ENCODE measurements at regions not wholly inside any gene's neighbourhood (a gene's known extent, or its start where the extent isn't known, plus 50 kb on each side); places are given as distances from the start of the nearest gene placed in this dataset.

- H3K23me2 ChIP-seq (ENCODE audit: low read depth, low read length) = no peaks in the 10 kb centered on the region
- ChIA-PET POLR2A (ENCODE audit: partially characterized antibody) (no interaction called here), CTCF (ENCODE audit: partially characterized antibody) (interaction anchor here (2.7 kb wide), 1 partner anchor 13 kb away, joined by 9 read pairs; no protein-coding TSS in a partner anchor)
- no peak overlapping the region for H4K8ac ChIP-seq (ENCODE audit: extremely low read depth, insufficient read depth, low read length)
- H3K4me2 ChIP-seq (ENCODE audit: insufficient read depth in 1 of 2, low read depth in 2 of 2, low read length in 2 of 2) = no peak overlapping the region
- no peaks in the 10 kb centered on the region for H3K79me1 ChIP-seq (ENCODE audit: low read depth, low read length)
- H3K36me3 ChIP-seq (ENCODE audit: control insufficient read depth in 2 of 4, insufficient read depth in 4 of 4, low read length in 3 of 4) = no peaks in the 10 kb centered on the region
- FAIRE-seq (no peak), DNase-seq (ENCODE audit: low read depth in 1 of 2, low spot score in 2 of 2) (no peak)
- H4K5ac ChIP-seq (ENCODE audit: insufficient read length, low read depth, low read length) = no peak overlapping the region
- H2BK5ac ChIP-seq (ENCODE audit: low read depth, low read length) = no peak overlapping the region
- 0 out of 7 replicates have a peak, but pooled peaks cover 0 to 2% (median 0%) of the 10 kb centered on the region in 4 experiments for H3K4me1 ChIP-seq (replicated peaks in 1 of 4; ENCODE audit: control insufficient read depth in 3 of 4, insufficient read depth in 4 of 4, low read length in 3 of 4)
- H3K4ac ChIP-seq (replicated peaks; ENCODE audit: insufficient read length, low read depth, low read length) = no peak overlapping the region
- H3K23ac ChIP-seq (ENCODE audit: insufficient read length) = no peak overlapping the region
- H3K27ac ChIP-seq (ENCODE audit: low read depth, low read length) = no peak overlapping the region
- H2BK20ac ChIP-seq (ENCODE audit: low read length) = no peak overlapping the region
- H3K18ac ChIP-seq (ENCODE audit: extremely low read depth, low read length) = no peak overlapping the region
- H3K4me3 ChIP-seq (ENCODE audit: extremely low read depth in 1 of 4, insufficient read depth in 2 of 4, low read depth in 3 of 4, low read length in 4 of 4) = no peak overlapping the region
- H2BK120ac ChIP-seq (replicated peaks; ENCODE audit: low read depth, low read length) = no peak overlapping the region
- no peak overlapping the region for H3K9ac ChIP-seq (replicated peaks in 1 of 4; ENCODE audit: extremely low read depth in 1 of 4, low read depth in 3 of 4, low read length in 3 of 4)
- no peak overlapping the region for H3K56ac ChIP-seq (replicated peaks; ENCODE audit: insufficient read length, low read depth, low read length)
- 100% methylated on average over 1 of the region's 1 CpG; no CpG with 5 or more reads in 1 of the 2 experiments for WGBS, 2 experiments (ENCODE audit: extremely low coverage in 1 of 2, insufficient coverage in 1 of 2, insufficient read length in 1 of 2, insufficient replicate concordance in 2 of 2, low coverage in 1 of 2, low lambda C conversion rate in 2 of 2, missing lambda C conversion rate in 1 of 2)
- no peak overlapping the region for H2BK12ac ChIP-seq (ENCODE audit: low read depth, low read length)
- no peaks in the 10 kb centered on the region for H3K79me2 ChIP-seq (ENCODE audit: control insufficient read depth in 1 of 2, insufficient read depth in 2 of 2, low read length in 2 of 2)
- TF ChIP-seq RXRA (IDR thresholded peaks at IDR 0.05; ENCODE audit: insufficient read depth, low read depth, low read length) (no peak), BCL11A (IDR thresholded peaks at IDR 0.05; ENCODE audit: low read depth in 2 of 2, low read length in 2 of 2) (no peak), NRF1 (IDR thresholded peaks at IDR 0.05; ENCODE audit: low read depth, low read length) (no peak), RFX5 (IDR thresholded peaks at IDR 0.05; ENCODE audit: borderline replicate concordance, low read depth, low read length) (no peak), EZH2 (IDR thresholded peaks at IDR 0.05; ENCODE audit: low read depth, low read length, severe bottlenecking) (no peak)
- no peak overlapping the region for H4K91ac ChIP-seq (replicated peaks; ENCODE audit: insufficient read length, low read length)
- no peaks in the 10 kb centered on the region for H3K27me3 ChIP-seq (replicated peaks in 1 of 4; ENCODE audit: control insufficient read depth in 3 of 4, extremely low read depth in 1 of 4, insufficient read depth in 3 of 4, low read length in 3 of 4)
- no peak overlapping the region for H2AK5ac ChIP-seq (ENCODE audit: low read depth, low read length)
- no peaks in the 10 kb centered on the region for H3K9me3 ChIP-seq (ENCODE audit: insufficient read depth in 2 of 2, low read depth in 1 of 2, low read length in 1 of 2)
- no peak overlapping the region for H2AFZ ChIP-seq (ENCODE audit: low read length)
- H2BK15ac ChIP-seq (ENCODE audit: low read length) = no peak overlapping the region
- H3K14ac ChIP-seq (ENCODE audit: insufficient read length) = no peak overlapping the region
- no peaks in the 10 kb centered on the region for H4K20me1 ChIP-seq (replicated peaks in 1 of 2; ENCODE audit: control insufficient read depth in 1 of 2, insufficient read depth in 2 of 2, low read length in 2 of 2)
Observed at GRCh38 chr6:125636671-125637070, 112.8 kb upstream of the HEY2 start.

All from H1 (cell line).